ENCODE measurements at regions not wholly inside any gene's neighbourhood (a gene's known extent, or its start where the extent isn't known, plus 50 kb on each side); places are given as distances from the start of the nearest gene placed in this dataset.

- peak overlapping the region; percentile 93 for H4K5ac ChIP-seq (ENCODE audit: low read depth, low read length)
- peak overlapping the region; percentile 52 for H2BK5ac ChIP-seq (ENCODE audit: low read depth, low read length, poor library complexity, severe bottlenecking)
- H3K9me1 ChIP-seq (ENCODE audit: insufficient read depth, low read length), result peaks cover 6% of the 10 kb centered on the region
- H3K4ac ChIP-seq (ENCODE audit: low read depth, low read length), result peak overlapping the region; percentile 95
- peak overlapping the region; percentile 96 for H2BK120ac ChIP-seq (ENCODE audit: low read depth, low read length)
- CTCF ChIA-PET, result interaction anchor here (1.2 kb wide), 1 partner anchor 124 kb away, joined by 3 read pairs; no protein-coding TSS in a partner anchor
- H2AK5ac ChIP-seq (ENCODE audit: low read depth, low read length), result peak overlapping the region; percentile 85
- ATAC-seq (ENCODE audit: low read depth) (no peak), DNase-seq (no peak)
- peak overlapping the region; percentile 78; the same call in 1 of the 2 replicates for H3K23ac ChIP-seq (ENCODE audit: low read depth, low read length)
- peaks cover 16% of the 10 kb centered on the region for H3K4me1 ChIP-seq (ENCODE audit: control insufficient read depth, insufficient read depth, low read length)
- no peak for TF ChIP-seq RAD21 (IDR thresholded peaks at IDR 0.05; ENCODE audit: low read length)
- no peak for TF ChIP-seq RFX5 (IDR thresholded peaks at IDR 0.05; ENCODE audit: low read depth, low read length)
- no peak for TF ChIP-seq SMC3 (IDR thresholded peaks at IDR 0.05; ENCODE audit: low read depth, low read length)
- TF ChIP-seq BHLHE40 (IDR thresholded peaks at IDR 0.05; ENCODE audit: low read depth, low read length), result no peak
- no CpG with 5 or more reads among the region's 1 CpG for WGBS, 2 experiments (ENCODE audit: extremely low coverage in 2 of 2, insufficient read length in 1 of 2)
- no peak overlapping the region for H3K4me2 ChIP-seq (ENCODE audit: low read depth, low read length)
- intact Hi-C loops (cut with micrococcal nuclease), result no loop called here
- no TSS peak for BruUV-seq (replicated peaks)
- peak overlapping the region; percentile 24; the same call in 1 of the 2 replicates for H3K56ac ChIP-seq (ENCODE audit: extremely low read depth, insufficient read depth, low read length)
- no peak overlapping the region for H2AK9ac ChIP-seq (replicated peaks; ENCODE audit: low read depth, low read length, poor library complexity)
- POLR2A ChIA-PET (ENCODE audit: unreplicated experiment), result no interaction called here
- H3K14ac ChIP-seq (replicated peaks; ENCODE audit: low read depth, low read length), result peak overlapping the region; percentile 86
- in situ Hi-C loops (cut with MboI; ENCODE audit: low sequenced_read_pairs), result loop anchor here (5.0 to 10.0 kb wide), 2 partner anchors 286 to 853 kb away; no protein-coding TSS in a partner anchor
- H2AFZ ChIP-seq (replicated peaks; ENCODE audit: low read length, poor library complexity), result no peak overlapping the region
- peak overlapping the region; percentile 72; the same call in 1 of the 2 replicates for H4K91ac ChIP-seq (ENCODE audit: insufficient read depth, low read depth, low read length)
- H4K8ac ChIP-seq (ENCODE audit: low read depth in 2 of 2, low read length in 2 of 2), result peak overlapping the region; percentile 55 to 88
- no peaks in the 10 kb centered on the region for H3K36me3 ChIP-seq (ENCODE audit: control insufficient read depth, insufficient read depth, low read length)
- H3K79me1 ChIP-seq (ENCODE audit: low read depth in 1 of 2, low read length in 2 of 2), result no peaks in the 10 kb centered on the region
- H3K9me3 ChIP-seq (ENCODE audit: control insufficient read depth, insufficient read depth, low read length), result no peaks in the 10 kb centered on the region
- peak overlapping the region; percentile 97 for H3K18ac ChIP-seq (ENCODE audit: low read depth, low read length)
- no peaks in the 10 kb centered on the region for H3K27me3 ChIP-seq (ENCODE audit: control insufficient read depth, insufficient read depth, low read length)
- peak overlapping the region; percentile 81 for H2BK15ac ChIP-seq (ENCODE audit: low read depth, low read length)
- no peaks in the 10 kb centered on the region for H4K20me1 ChIP-seq (ENCODE audit: insufficient read depth, low read length)
- no peak overlapping the region for H3K4me3 ChIP-seq (ENCODE audit: insufficient read depth, low read depth, low read length)
- H2BK20ac ChIP-seq (ENCODE audit: low read depth, low read length), result peak overlapping the region; percentile 94
- H3K27ac ChIP-seq (ENCODE audit: insufficient read depth, low read length), result peak overlapping the region; percentile 52; the same call in 1 of the 2 replicates
- no peak overlapping the region for H3K9ac ChIP-seq (ENCODE audit: low read depth, low read length)
- dilution Hi-C loops (cut with HindIII; ENCODE audit: low sequenced_read_pairs, unreplicated experiment), result no loop called here
These were observed 77.1 kb upstream of the GALNT5 start for GRCh38 chr2:157180359-157180758.

Measured in IMR-90 (cell line).